ENCODE measurements at regions not wholly inside any gene's neighbourhood (a gene's known extent, or its start where the extent isn't known, plus 50 kb on each side); places are given as distances from the start of the nearest gene placed in this dataset.
"Not testable (repeated sequence)": the region's sequence is repeated elsewhere in the genome, so short reads cannot be mapped to it uniquely, and the experiment has no call there.

GRCh38 chr3:87564438-87564837 lies 288.1 kb upstream of the POU1F1 start:
- DNase-seq: no peak

- no peak for DNase-seq
Measured at GRCh38 chr3:87563712-87564111, 287.3 kb upstream of the POU1F1 start.

- DNase-seq: no peak
Measured at GRCh38 chr3:87558492-87558891, 282.1 kb upstream of the POU1F1 start.

GRCh38 chr3:87555290-87555689 lies 278.9 kb upstream of the POU1F1 start:
- no peak for DNase-seq

- DNase-seq: no peak
Measured at GRCh38 chr3:87553058-87553457, 276.7 kb upstream of the POU1F1 start.

- no peak for DNase-seq
Measured at GRCh38 chr3:87550892-87551291, 274.5 kb upstream of the POU1F1 start.

- no peak for DNase-seq
Measured at GRCh38 chr3:87549208-87549607, 272.8 kb upstream of the POU1F1 start.

- no peak for DNase-seq
Measured at GRCh38 chr3:87548271-87548670, 271.9 kb upstream of the POU1F1 start.

GRCh38 chr3:87546216-87546615 lies 269.8 kb upstream of the POU1F1 start:
- DNase-seq: no peak

- not testable (repeated sequence) for DNase-seq
Measured at GRCh38 chr3:87543408-87543807, 267.0 kb upstream of the POU1F1 start.

GRCh38 chr3:87541723-87542122 lies 265.3 kb upstream of the POU1F1 start:
- DNase-seq: no peak

- DNase-seq: not testable (repeated sequence)
Measured at GRCh38 chr3:87538722-87539121, 262.3 kb upstream of the POU1F1 start.

GRCh38 chr3:87509401-87509800 lies 233.0 kb upstream of the POU1F1 start:
- no peak for DNase-seq

- DNase-seq: no peak
Measured at GRCh38 chr3:87508921-87509320, 232.5 kb upstream of the POU1F1 start.

- no peak for DNase-seq
Measured at GRCh38 chr3:87507753-87508152, 231.4 kb upstream of the POU1F1 start.

GRCh38 chr3:87503900-87504498 lies 227.6 kb upstream of the POU1F1 start:
- peak; percentile 49 for DNase-seq

- DNase-seq: no peak
Measured at GRCh38 chr3:87501076-87501475, 224.7 kb upstream of the POU1F1 start.

- DNase-seq: no peak
Measured at GRCh38 chr3:87498358-87499080, 222.1 kb upstream of the POU1F1 start.

GRCh38 chr3:87495938-87496337 lies 219.6 kb upstream of the POU1F1 start:
- DNase-seq: no peak

GRCh38 chr3:87494264-87494663 lies 217.9 kb upstream of the POU1F1 start:
- DNase-seq: no peak

GRCh38 chr3:87491843-87492242 lies 215.5 kb upstream of the POU1F1 start:
- no peak for DNase-seq

GRCh38 chr3:87489892-87490291 lies 213.5 kb upstream of the POU1F1 start:
- DNase-seq: no peak

- no peak for DNase-seq
Measured at GRCh38 chr3:87488765-87489164, 212.4 kb upstream of the POU1F1 start.

- not testable (repeated sequence) for DNase-seq
Measured at GRCh38 chr3:87486635-87487034, 210.3 kb upstream of the POU1F1 start.

- no peak for DNase-seq
Measured at GRCh38 chr3:87486115-87486514, 209.7 kb upstream of the POU1F1 start.
